ENCODE measurements at regions not wholly inside any gene's neighbourhood (a gene's known extent, or its start where the extent isn't known, plus 50 kb on each side); places are given as distances from the start of the nearest gene placed in this dataset.

- TF ChIP-seq FOSL1 (IDR thresholded peaks at IDR 0.05; ENCODE audit: low read depth): no peak
- no peak for TF ChIP-seq EZH2phosphoT487 (IDR thresholded peaks at IDR 0.05; ENCODE audit: borderline replicate concordance)
- no peak for TF ChIP-seq ZNF274 (IDR thresholded peaks at IDR 0.05; ENCODE audit: low read depth, low read length)
- no peak for TF ChIP-seq POLR2AphosphoS5 (IDR thresholded peaks at IDR 0.05; ENCODE audit: low read depth, low read length)
- TF ChIP-seq TCF7L2 (IDR thresholded peaks at IDR 0.05; ENCODE audit: borderline replicate concordance, extremely low read depth, insufficient read depth, insufficient read length): no peak
These were observed 134.0 kb downstream of the FAM76B start (continued) for GRCh38 chr11:95655536-95655935.

GRCh38 chr11:95653680-95654079, 135.9 kb downstream of the FAM76B start:
- DNase-seq (ENCODE audit: low read depth, low spot score) (no peak), ATAC-seq (no peak)
- Histone ChIP-seq H3K27ac (ENCODE audit: low read depth, low read length) (no peak overlapping the region), H2AFZ (ENCODE audit: low read depth, low read length, poor library complexity, severe bottlenecking) (no peak overlapping the region), H3K79me2 (ENCODE audit: insufficient read depth, low read length) (no peaks in the 10 kb centered on the region), H3K9me2 (ENCODE audit: insufficient read depth) (no peaks in the 10 kb centered on the region), H4K20me1 (ENCODE audit: insufficient read depth) (no peaks in the 10 kb centered on the region), H3K9ac (ENCODE audit: low read length) (no peak overlapping the region), H3K9me3 (ENCODE audit: control insufficient read depth in 1 of 2, insufficient read depth in 1 of 2, low read depth in 1 of 2, low read length in 2 of 2) (no peaks in the 10 kb centered on the region), H3K4me3 (replicated peaks in 1 of 2; ENCODE audit: low read depth in 1 of 2, low read length in 2 of 2) (no peak overlapping the region), H3K36me3 (ENCODE audit: control insufficient read depth in 1 of 2, insufficient read depth in 2 of 2, low read length in 2 of 2) (no peaks in the 10 kb centered on the region), H3K4me1 (ENCODE audit: control insufficient read depth in 1 of 2, insufficient read depth in 2 of 2, low read length in 2 of 2) (no peaks in the 10 kb centered on the region), H3K4me2 (ENCODE audit: low read length) (no peak overlapping the region), H3K27me3 (ENCODE audit: insufficient read depth, low read length) (peaks cover 13% of the 10 kb centered on the region)
- RAD21 ChIA-PET (ENCODE audit: low non-redundant PET in 1 of 2, low total read pairs in 2 of 2, uncharacterized antibody in 2 of 2, unreplicated experiment in 2 of 2): no interaction called here
- BruUV-seq (replicated peaks): no TSS peak
- TF ChIP-seq SIN3A (IDR thresholded peaks at IDR 0.05; ENCODE audit: low read depth): no peak
- no peak for TF ChIP-seq ZNF274 (IDR thresholded peaks at IDR 0.05; ENCODE audit: low read depth, low read length)
- TF ChIP-seq ATF3 (IDR thresholded peaks at IDR 0.05): no peak
- TF ChIP-seq YY1 (IDR thresholded peaks at IDR 0.05; ENCODE audit: extremely low read depth, insufficient replicate concordance, low read depth, low read length): no peak
- TF ChIP-seq EZH2phosphoT487 (IDR thresholded peaks at IDR 0.05; ENCODE audit: borderline replicate concordance): no peak
- no peak for TF ChIP-seq CEBPB (IDR thresholded peaks at IDR 0.05; ENCODE audit: low read depth)
- CTCF ChIA-PET: no interaction called here
- POLR2A ChIA-PET: no interaction called here
- intact Hi-C loops (cut with micrococcal nuclease): no loop called here

GRCh38 chr11:95653099-95653498, 136.5 kb downstream of the FAM76B start:
- Histone ChIP-seq H2AFZ (ENCODE audit: low read depth, low read length, poor library complexity, severe bottlenecking) (no peak overlapping the region), H3K4me1 (ENCODE audit: control insufficient read depth in 1 of 2, insufficient read depth in 2 of 2, low read length in 2 of 2) (no peaks in the 10 kb centered on the region), H3K4me2 (ENCODE audit: low read length) (no peak overlapping the region), H3K79me2 (ENCODE audit: insufficient read depth, low read length) (no peaks in the 10 kb centered on the region), H4K20me1 (ENCODE audit: insufficient read depth) (no peaks in the 10 kb centered on the region), H3K9ac (ENCODE audit: low read length) (no peak overlapping the region), H3K9me3 (ENCODE audit: control insufficient read depth in 1 of 2, insufficient read depth in 1 of 2, low read depth in 1 of 2, low read length in 2 of 2) (no peaks in the 10 kb centered on the region), H3K27me3 (ENCODE audit: insufficient read depth, low read length) (peaks cover 12% of the 10 kb centered on the region), H3K4me3 (replicated peaks in 1 of 2; ENCODE audit: low read depth in 1 of 2, low read length in 2 of 2) (no peak overlapping the region), H3K36me3 (ENCODE audit: control insufficient read depth in 1 of 2, insufficient read depth in 2 of 2, low read length in 2 of 2) (no peaks in the 10 kb centered on the region), H3K9me2 (ENCODE audit: insufficient read depth) (no peaks in the 10 kb centered on the region), H3K27ac (ENCODE audit: low read depth, low read length) (no peak overlapping the region)
- intact Hi-C loops (cut with micrococcal nuclease): no loop called here
- TF ChIP-seq JUND (IDR thresholded peaks at IDR 0.05) (no peak), EZH2 (IDR thresholded peaks at IDR 0.05) (no peak), ELF1 (IDR thresholded peaks at IDR 0.05; ENCODE audit: borderline replicate concordance, low read depth) (no peak), SRF (IDR thresholded peaks at IDR 0.05; ENCODE audit: low read depth) (no peak), FOSL1 (IDR thresholded peaks at IDR 0.05; ENCODE audit: low read depth) (no peak), ZFX (IDR thresholded peaks at IDR 0.05) (no peak), CEBPB (IDR thresholded peaks at IDR 0.05; ENCODE audit: low read depth) (no peak), CBX3 (IDR thresholded peaks at IDR 0.05; ENCODE audit: low read depth) (no peak), REST (IDR thresholded peaks at IDR 0.05; ENCODE audit: low read depth) (no peak), TCF7L2 (IDR thresholded peaks at IDR 0.05; ENCODE audit: borderline replicate concordance, extremely low read depth, insufficient read depth, insufficient read length) (no peak)
- CTCF ChIA-PET: no interaction called here
- ATAC-seq: no peak
- POLR2A ChIA-PET: no interaction called here
- BruUV-seq (replicated peaks): no TSS peak
- no peak for DNase-seq (ENCODE audit: low read depth, low spot score)
- RAD21 ChIA-PET (ENCODE audit: low non-redundant PET in 1 of 2, low total read pairs in 2 of 2, uncharacterized antibody in 2 of 2, unreplicated experiment in 2 of 2): no interaction called here

Measured in HCT116 (cell line).